ENCODE measurements at regions not wholly inside any gene's neighbourhood (a gene's known extent, or its start where the extent isn't known, plus 50 kb on each side); places are given as distances from the start of the nearest gene placed in this dataset.

GRCh38 chr19:31955884-31956283, 389.5 kb upstream of the ZNF507 start:
- TF ChIP-seq CTCF (IDR thresholded peaks at IDR 0.05; ENCODE audit: poor library complexity) (no peak), EZH2 (IDR thresholded peaks at IDR 0.05; ENCODE audit: borderline replicate concordance) (no peak), EZH2phosphoT487 (IDR thresholded peaks at IDR 0.05; ENCODE audit: low read depth, severe bottlenecking, unreplicated experiment) (no peak)
